Vagina (tissue), 2 donors: ENCODE measurements at regions not wholly inside any gene's neighbourhood (a gene's known extent, or its start where the extent isn't known, plus 50 kb on each side); places are given as distances from the start of the nearest gene placed in this dataset.

Experiments
- CTCF ChIP-seq, 3 experiments: fragments of 450-650 bp in 2 of 3; fragments of 200-600 bp in 1 of 3; sonication (generic) in 1 of 3; IDR thresholded peaks; one replicate each; pipeline ENCODE4 v1.5.1; 2017 to 2019; ENCODE audit warnings: antibody characterized with exemption in 3 of 3, mild to moderate bottlenecking in 2 of 3, moderate library complexity in 2 of 3
- POLR2AphosphoS5 ChIP-seq, 2 donors: sonication (generic); formaldehyde crosslinking; IDR thresholded peaks; one replicate each; pipeline ENCODE4 v1.9.0; 2017; ENCODE audit warnings: antibody characterized with exemption in 2 of 2, mild to moderate bottlenecking in 2 of 2, low read depth in 1 of 2; ENCODE audit not compliant: insufficient read depth in 1 of 2

DNA sequence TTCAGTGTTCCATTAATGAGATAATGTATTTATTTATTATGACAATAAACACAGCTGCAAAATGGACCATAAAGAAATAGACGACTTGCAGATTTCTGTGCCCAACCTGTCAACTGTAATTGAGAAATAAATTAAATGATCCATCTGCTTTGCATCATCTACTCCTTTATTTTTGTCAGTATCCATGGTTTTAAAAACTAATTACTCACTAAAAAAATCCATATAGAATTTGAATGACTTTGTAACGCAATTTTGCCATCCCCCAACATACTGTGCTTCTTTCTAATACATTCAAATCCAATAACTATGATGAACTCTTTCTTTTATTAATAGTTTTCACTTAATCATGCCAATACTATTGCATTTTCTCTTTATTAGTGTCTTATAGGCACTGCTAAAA, 388.5 kb upstream of the SORCS1 start:
- TF ChIP-seq CTCF (IDR thresholded peaks at IDR 0.05), result no peak
- TF ChIP-seq POLR2AphosphoS5 (IDR thresholded peaks at IDR 0.05; ENCODE audit: insufficient read depth in 1 of 2, low read depth in 1 of 2), result no peak
